ENCODE measurements at regions not wholly inside any gene's neighbourhood (a gene's known extent, or its start where the extent isn't known, plus 50 kb on each side); places are given as distances from the start of the nearest gene placed in this dataset.
"Not testable (repeated sequence)": the region's sequence is repeated elsewhere in the genome, so short reads cannot be mapped to it uniquely, and the experiment has no call there.

DNA sequence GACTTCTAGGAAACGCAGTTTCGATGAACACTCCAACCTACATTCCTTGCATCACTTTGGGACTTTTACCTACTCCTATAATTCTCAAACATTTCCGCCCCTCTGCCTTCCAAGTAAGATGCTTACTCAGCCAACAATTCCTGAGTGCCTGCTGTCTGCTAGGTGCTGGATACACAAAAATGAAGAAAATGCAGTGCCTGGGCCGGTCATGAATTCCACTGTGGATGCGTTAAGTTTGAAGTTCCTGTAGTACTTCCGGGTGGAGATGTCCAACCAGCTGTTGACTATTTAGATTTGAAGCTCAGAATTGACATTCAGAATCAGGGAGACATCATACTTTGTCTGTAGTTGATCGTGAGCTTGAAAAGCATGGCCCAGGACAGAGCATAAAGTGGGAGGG is 89.2 kb downstream of the LYZL1 start:
- WGBS, 3 donors, result 87 to 93% (median 90%) methylated on average over 7 of the region's 7 CpGs

GRCh38 chr10:29379208-29379607 is 90.3 kb downstream of the LYZL1 start:
- DNase-seq (no peak), FAIRE-seq (no peak)
- Histone ChIP-seq H3K4me1 (ENCODE audit: control insufficient read depth in 3 of 3, insufficient read depth in 2 of 3, low read depth in 1 of 3, low read length in 2 of 3) (no peaks in the 10 kb centered on the region), H3K27ac (ENCODE audit: low read depth in 1 of 3, low read length in 2 of 3) (no peak overlapping the region), H3K4me3 (ENCODE audit: low read depth in 1 of 3, low read length in 3 of 3) (no peak overlapping the region), H3K27me3 (ENCODE audit: control insufficient read depth in 3 of 3, insufficient read depth in 3 of 3, low read length in 3 of 3) (no peaks in the 10 kb centered on the region), H3K9me3 (ENCODE audit: control insufficient read depth in 2 of 2, insufficient read depth in 1 of 2, low read depth in 1 of 2, low read length in 1 of 2) (no peaks in the 10 kb centered on the region), H3K36me3 (ENCODE audit: control insufficient read depth in 3 of 3, insufficient read depth in 2 of 3, low read depth in 1 of 3, low read length in 3 of 3) (no peaks in the 10 kb centered on the region)
- 65 to 78% (median 70%) methylated on average over 4 of the region's 4 CpGs for WGBS, 3 donors

More for the DNA sequence above, 89.2 kb downstream of the LYZL1 start:
- no peaks in the 10 kb centered on the region for H3K9me3 ChIP-seq (ENCODE audit: control insufficient read depth in 2 of 2, insufficient read depth in 1 of 2, low read depth in 1 of 2, low read length in 1 of 2)
- H3K27ac ChIP-seq (ENCODE audit: low read depth in 1 of 3, low read length in 2 of 3), result no peak overlapping the region
- DNase-seq, result no peak
- no peaks in the 10 kb centered on the region for H3K36me3 ChIP-seq (ENCODE audit: control insufficient read depth in 3 of 3, insufficient read depth in 2 of 3, low read depth in 1 of 3, low read length in 3 of 3)
- no peaks in the 10 kb centered on the region for H3K27me3 ChIP-seq (ENCODE audit: control insufficient read depth in 3 of 3, insufficient read depth in 3 of 3, low read length in 3 of 3)
- no peak for FAIRE-seq
- no peaks in the 10 kb centered on the region for H3K4me1 ChIP-seq (ENCODE audit: control insufficient read depth in 3 of 3, insufficient read depth in 2 of 3, low read depth in 1 of 3, low read length in 2 of 3)
- H3K4me3 ChIP-seq (ENCODE audit: low read depth in 1 of 3, low read length in 3 of 3), result no peak overlapping the region

DNA sequence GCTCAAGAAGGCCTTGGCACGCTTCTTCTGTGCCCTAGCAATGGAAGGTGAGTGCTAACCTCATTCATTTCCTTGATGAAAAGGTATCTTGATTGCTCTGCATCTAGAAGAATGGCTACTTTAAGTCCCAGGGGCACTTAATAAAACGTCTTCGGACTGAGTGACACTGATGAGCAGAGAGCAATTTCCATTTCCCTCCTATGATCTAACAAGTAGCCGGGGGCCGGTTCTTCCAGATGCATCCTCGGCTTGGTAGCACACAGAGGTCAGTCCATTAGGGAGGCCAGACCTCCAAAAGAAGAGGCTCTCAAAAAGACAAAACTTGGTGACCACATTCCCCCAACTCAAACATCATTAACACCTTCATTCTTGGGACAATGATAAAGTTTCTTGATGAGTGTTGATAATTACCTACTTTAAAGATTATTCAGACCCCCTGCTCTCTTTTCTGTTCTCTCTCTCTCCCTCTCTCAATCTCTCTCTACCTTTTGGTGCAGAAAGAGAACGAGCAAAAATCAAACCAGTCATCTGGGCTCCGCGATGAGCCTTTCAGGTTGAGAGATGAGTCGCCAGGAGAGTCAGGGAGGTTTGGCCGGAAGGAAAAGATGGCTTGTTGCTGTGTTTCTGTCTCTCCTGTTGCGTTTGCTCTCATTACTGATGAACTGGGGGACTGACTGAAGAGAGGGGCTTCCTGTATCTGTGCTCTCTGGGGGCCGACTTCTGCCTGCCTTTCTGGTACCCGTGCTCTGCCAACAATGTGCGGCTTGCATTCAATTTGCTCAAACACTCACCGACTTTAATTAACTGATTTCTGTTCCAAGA is 91.1 kb downstream of the LYZL1 start:
- not testable (repeated sequence) for FAIRE-seq

GRCh38 chr10:29380599-29381511 is 92.0 kb downstream of the LYZL1 start:
- H3K9me3 ChIP-seq (ENCODE audit: control insufficient read depth in 2 of 2, insufficient read depth in 1 of 2, low read depth in 1 of 2, low read length in 1 of 2); DNase-seq; H3K27me3 ChIP-seq (ENCODE audit: control insufficient read depth in 3 of 3, insufficient read depth in 3 of 3, low read length in 3 of 3); H3K4me1 ChIP-seq (ENCODE audit: control insufficient read depth in 3 of 3, insufficient read depth in 2 of 3, low read depth in 1 of 3, low read length in 2 of 3); H3K4me3 ChIP-seq (ENCODE audit: low read depth in 1 of 3, low read length in 3 of 3); H3K36me3 ChIP-seq (ENCODE audit: control insufficient read depth in 3 of 3, insufficient read depth in 2 of 3, low read depth in 1 of 3, low read length in 3 of 3); FAIRE-seq; H3K27ac ChIP-seq (ENCODE audit: low read depth in 1 of 3, low read length in 2 of 3): not testable (repeated sequence)
- WGBS, 3 donors, result 63 to 75% (median 63%) methylated on average over 15 of the region's 16 CpGs

More for the DNA sequence above, 91.1 kb downstream of the LYZL1 start:
- H3K27ac ChIP-seq (ENCODE audit: low read depth in 1 of 3, low read length in 2 of 3); H3K9me3 ChIP-seq (ENCODE audit: control insufficient read depth in 2 of 2, insufficient read depth in 1 of 2, low read depth in 1 of 2, low read length in 1 of 2); H3K36me3 ChIP-seq (ENCODE audit: control insufficient read depth in 3 of 3, insufficient read depth in 2 of 3, low read depth in 1 of 3, low read length in 3 of 3); H3K4me3 ChIP-seq (ENCODE audit: low read depth in 1 of 3, low read length in 3 of 3); H3K27me3 ChIP-seq (ENCODE audit: control insufficient read depth in 3 of 3, insufficient read depth in 3 of 3, low read length in 3 of 3); DNase-seq; H3K4me1 ChIP-seq (ENCODE audit: control insufficient read depth in 3 of 3, insufficient read depth in 2 of 3, low read depth in 1 of 3, low read length in 2 of 3): not testable (repeated sequence)
- WGBS, 3 donors, result 79 to 85% (median 84%) methylated on average over 15 to 16 of the region's 16 CpGs

GRCh38 chr10:29386342-29386999 is 97.6 kb downstream of the LYZL1 start:
- Histone ChIP-seq H3K36me3 (ENCODE audit: control insufficient read depth in 3 of 3, insufficient read depth in 2 of 3, low read depth in 1 of 3, low read length in 3 of 3) (no peaks in the 10 kb centered on the region), H3K9me3 (ENCODE audit: control insufficient read depth in 2 of 2, insufficient read depth in 1 of 2, low read depth in 1 of 2, low read length in 1 of 2) (no peaks in the 10 kb centered on the region), H3K27ac (ENCODE audit: low read depth in 1 of 3, low read length in 2 of 3) (no peak overlapping the region), H3K4me3 (ENCODE audit: low read depth in 1 of 3, low read length in 3 of 3) (no peak overlapping the region), H3K27me3 (ENCODE audit: control insufficient read depth in 3 of 3, insufficient read depth in 3 of 3, low read length in 3 of 3) (no peaks in the 10 kb centered on the region), H3K4me1 (ENCODE audit: control insufficient read depth in 3 of 3, insufficient read depth in 2 of 3, low read depth in 1 of 3, low read length in 2 of 3) (no peaks in the 10 kb centered on the region)
- WGBS, 3 donors, result 40 to 44% (median 43%) methylated on average over 8 of the region's 8 CpGs
- DNase-seq (peak; percentile 35 to 48), FAIRE-seq (no peak)

DNA sequence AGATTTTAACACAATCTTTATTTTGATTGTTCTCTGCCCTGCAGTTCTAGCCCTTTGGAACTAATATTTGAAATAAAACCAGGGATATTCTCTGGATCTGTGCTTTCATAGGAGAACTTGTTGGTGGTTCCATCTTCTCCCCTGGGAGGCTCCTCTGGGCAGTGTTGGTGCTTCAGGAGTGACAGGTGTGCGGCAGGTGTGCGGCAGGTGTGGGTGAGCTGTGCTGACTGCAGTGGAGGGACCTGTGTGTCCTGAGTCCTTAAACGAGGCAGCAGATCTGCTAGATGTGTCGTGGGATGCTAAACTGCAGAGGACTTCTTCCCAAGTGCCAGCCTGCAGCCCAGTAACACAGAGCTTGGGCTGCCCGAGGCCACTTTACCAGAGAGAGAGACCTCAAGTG is 98.4 kb downstream of the LYZL1 start:
- no peaks in the 10 kb centered on the region for H3K9me3 ChIP-seq (ENCODE audit: control insufficient read depth in 2 of 2, insufficient read depth in 1 of 2, low read depth in 1 of 2, low read length in 1 of 2)
- H3K27me3 ChIP-seq (ENCODE audit: control insufficient read depth in 3 of 3, insufficient read depth in 3 of 3, low read length in 3 of 3), result no peaks in the 10 kb centered on the region
- H3K27ac ChIP-seq (ENCODE audit: low read depth in 1 of 3, low read length in 2 of 3), result no peak overlapping the region
- no peak overlapping the region for H3K4me3 ChIP-seq (ENCODE audit: low read depth in 1 of 3, low read length in 3 of 3)
- H3K4me1 ChIP-seq (ENCODE audit: control insufficient read depth in 3 of 3, insufficient read depth in 2 of 3, low read depth in 1 of 3, low read length in 2 of 3), result no peaks in the 10 kb centered on the region
- 31 to 63% (median 37%) methylated on average over 5 of the region's 5 CpGs for WGBS, 3 donors
- DNase-seq (no peak), FAIRE-seq (no peak)
- no peaks in the 10 kb centered on the region for H3K36me3 ChIP-seq (ENCODE audit: control insufficient read depth in 3 of 3, insufficient read depth in 2 of 3, low read depth in 1 of 3, low read length in 3 of 3)

- H3K4me3 ChIP-seq (ENCODE audit: low read depth in 1 of 3, low read length in 3 of 3); H3K36me3 ChIP-seq (ENCODE audit: control insufficient read depth in 3 of 3, insufficient read depth in 2 of 3, low read depth in 1 of 3, low read length in 3 of 3); DNase-seq; H3K4me1 ChIP-seq (ENCODE audit: control insufficient read depth in 3 of 3, insufficient read depth in 2 of 3, low read depth in 1 of 3, low read length in 2 of 3); H3K27me3 ChIP-seq (ENCODE audit: control insufficient read depth in 3 of 3, insufficient read depth in 3 of 3, low read length in 3 of 3); H3K9me3 ChIP-seq (ENCODE audit: control insufficient read depth in 2 of 2, insufficient read depth in 1 of 2, low read depth in 1 of 2, low read length in 1 of 2); FAIRE-seq; H3K27ac ChIP-seq (ENCODE audit: low read depth in 1 of 3, low read length in 2 of 3): not testable (repeated sequence)
- 48 to 66% (median 50%) methylated on average over 2 of the region's 2 CpGs for WGBS, 3 donors
Observed at GRCh38 chr10:29388112-29388511, 99.2 kb downstream of the LYZL1 start.

- no peak overlapping the region for H3K4me3 ChIP-seq (ENCODE audit: low read depth in 1 of 3, low read length in 3 of 3)
- H3K27me3 ChIP-seq (ENCODE audit: control insufficient read depth in 3 of 3, insufficient read depth in 3 of 3, low read length in 3 of 3), result no peaks in the 10 kb centered on the region
- H3K36me3 ChIP-seq (ENCODE audit: control insufficient read depth in 3 of 3, insufficient read depth in 2 of 3, low read depth in 1 of 3, low read length in 3 of 3), result no peaks in the 10 kb centered on the region
- FAIRE-seq (no peak), DNase-seq (no peak)
- H3K4me1 ChIP-seq (ENCODE audit: control insufficient read depth in 3 of 3, insufficient read depth in 2 of 3, low read depth in 1 of 3, low read length in 2 of 3), result no peaks in the 10 kb centered on the region
- WGBS, 3 donors, result 83 to 96% (median 91%) methylated on average over 3 of the region's 3 CpGs
- H3K9me3 ChIP-seq (ENCODE audit: control insufficient read depth in 2 of 2, insufficient read depth in 1 of 2, low read depth in 1 of 2, low read length in 1 of 2), result no peaks in the 10 kb centered on the region
- no peak overlapping the region for H3K27ac ChIP-seq (ENCODE audit: low read depth in 1 of 3, low read length in 2 of 3)
Observed at GRCh38 chr10:29389493-29389892, 100.6 kb downstream of the LYZL1 start.
